ENCODE measurements at regions not wholly inside any gene's neighbourhood (a gene's known extent, or its start where the extent isn't known, plus 50 kb on each side); places are given as distances from the start of the nearest gene placed in this dataset.

DNA sequence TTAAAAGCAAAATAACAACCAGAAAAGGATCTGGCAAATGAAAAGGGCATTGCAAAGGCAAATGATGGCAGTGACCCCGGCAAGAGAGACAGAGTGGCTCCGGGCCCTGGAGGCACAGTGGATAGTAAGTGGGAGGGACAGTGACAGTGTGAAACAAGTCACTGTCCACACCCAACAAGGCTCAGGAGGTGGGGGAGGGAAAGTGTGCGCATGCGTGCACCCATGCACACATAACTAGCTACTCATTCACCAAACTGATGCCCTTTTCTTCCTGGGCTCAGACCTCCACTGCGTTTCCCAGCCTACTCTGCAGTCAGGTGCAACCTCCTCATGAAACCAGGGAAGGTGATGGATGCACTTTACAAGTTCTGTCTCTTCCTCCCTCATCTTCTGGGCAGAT is 108.4 kb downstream of the SHANK2 start:
- FAIRE-seq (no peak), DNase-seq (ENCODE audit: low read depth in 1 of 2, low spot score in 1 of 2) (no peak), ATAC-seq (no peak)
- Histone ChIP-seq H3K4me2 (no peak overlapping the region), H3K4me1 (no peaks in the 10 kb centered on the region), H3K27ac (no peak overlapping the region), H3K9me3 (no peaks in the 10 kb centered on the region), H3K4me3 (no peak overlapping the region)
- ChIA-PET CTCF (interaction anchor here (1.0 to 1.4 kb wide), 3 partner anchors 41 to 229 kb away, joined by 3 to 5 read pairs (median 3); no protein-coding TSS in a partner anchor), POLR2A (no interaction called here)
- TF ChIP-seq CBX2 (IDR thresholded peaks at IDR 0.05; ENCODE audit: borderline replicate concordance, low read depth) (no peak), HEYL (CRISPR knock-in tag; IDR thresholded peaks at IDR 0.05) (no peak), HDAC2 (IDR thresholded peaks at IDR 0.05) (no peak), MAZ (IDR thresholded peaks at IDR 0.05; ENCODE audit: borderline replicate concordance, low read depth, low read length) (no peak), JUNB (IDR thresholded peaks at IDR 0.05) (no peak), PHF8 (IDR thresholded peaks at IDR 0.05; ENCODE audit: borderline replicate concordance, low read depth) (no peak), EP300 (IDR thresholded peaks at IDR 0.05) (no peak), ZNF302 (CRISPR knock-in tag; IDR thresholded peaks at IDR 0.05) (no peak), CBX8 (IDR thresholded peaks at IDR 0.05) (no peak), RNF2 (IDR thresholded peaks at IDR 0.05; ENCODE audit: borderline replicate concordance, low read depth) (no peak), RFX5 (IDR thresholded peaks at IDR 0.05) (no peak), POLR2A (IDR thresholded peaks at IDR 0.05; ENCODE audit: low read length) (no peak), FOSL2 (IDR thresholded peaks at IDR 0.05) (no peak), FOSL2 (CRISPR knock-in tag; IDR thresholded peaks at IDR 0.05) (no peak), HOXB13 (CRISPR knock-in tag; IDR thresholded peaks at IDR 0.05; ENCODE audit: low read depth) (no peak)
- TF ChIP-seq, protein P1, sequence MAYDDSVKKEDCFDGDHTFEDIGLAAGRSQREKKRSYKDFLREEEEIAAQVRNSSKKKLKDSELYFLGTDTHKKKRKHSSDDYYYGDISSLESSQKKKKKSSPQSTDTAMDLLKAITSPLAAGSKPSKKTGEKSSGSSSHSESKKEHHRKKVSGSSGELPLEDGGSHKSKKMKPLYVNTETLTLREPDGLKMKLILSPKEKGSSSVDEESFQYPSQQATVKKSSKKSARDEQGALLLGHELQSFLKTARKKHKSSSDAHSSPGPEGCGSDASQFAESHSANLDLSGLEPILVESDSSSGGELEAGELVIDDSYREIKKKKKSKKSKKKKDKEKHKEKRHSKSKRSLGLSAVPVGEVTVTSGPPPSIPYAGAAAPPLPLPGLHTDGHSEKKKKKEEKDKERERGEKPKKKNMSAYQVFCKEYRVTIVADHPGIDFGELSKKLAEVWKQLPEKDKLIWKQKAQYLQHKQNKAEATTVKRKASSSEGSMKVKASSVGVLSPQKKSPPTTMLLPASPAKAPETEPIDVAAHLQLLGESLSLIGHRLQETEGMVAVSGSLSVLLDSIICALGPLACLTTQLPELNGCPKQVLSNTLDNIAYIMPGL (CRISPR knock-in tag; IDR thresholded peaks at IDR 0.05; ENCODE audit: borderline replicate concordance) = no peak
- TF ChIP-seq, protein P2, sequence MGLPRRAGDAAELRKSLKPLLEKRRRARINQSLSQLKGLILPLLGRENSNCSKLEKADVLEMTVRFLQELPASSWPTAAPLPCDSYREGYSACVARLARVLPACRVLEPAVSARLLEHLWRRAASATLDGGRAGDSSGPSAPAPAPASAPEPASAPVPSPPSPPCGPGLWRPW (IDR thresholded peaks at IDR 0.05) = no peak
- TF ChIP-seq, protein P3, sequence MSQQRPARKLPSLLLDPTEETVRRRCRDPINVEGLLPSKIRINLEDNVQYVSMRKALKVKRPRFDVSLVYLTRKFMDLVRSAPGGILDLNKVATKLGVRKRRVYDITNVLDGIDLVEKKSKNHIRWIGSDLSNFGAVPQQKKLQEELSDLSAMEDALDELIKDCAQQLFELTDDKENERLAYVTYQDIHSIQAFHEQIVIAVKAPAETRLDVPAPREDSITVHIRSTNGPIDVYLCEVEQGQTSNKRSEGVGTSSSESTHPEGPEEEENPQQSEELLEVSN (IDR thresholded peaks at IDR 0.05; ENCODE audit: borderline replicate concordance, low read depth) = no peak
- WGBS (ENCODE audit: missing lambda C conversion rate) = 86% methylated on average over 5 of the region's 5 CpGs

DNA sequence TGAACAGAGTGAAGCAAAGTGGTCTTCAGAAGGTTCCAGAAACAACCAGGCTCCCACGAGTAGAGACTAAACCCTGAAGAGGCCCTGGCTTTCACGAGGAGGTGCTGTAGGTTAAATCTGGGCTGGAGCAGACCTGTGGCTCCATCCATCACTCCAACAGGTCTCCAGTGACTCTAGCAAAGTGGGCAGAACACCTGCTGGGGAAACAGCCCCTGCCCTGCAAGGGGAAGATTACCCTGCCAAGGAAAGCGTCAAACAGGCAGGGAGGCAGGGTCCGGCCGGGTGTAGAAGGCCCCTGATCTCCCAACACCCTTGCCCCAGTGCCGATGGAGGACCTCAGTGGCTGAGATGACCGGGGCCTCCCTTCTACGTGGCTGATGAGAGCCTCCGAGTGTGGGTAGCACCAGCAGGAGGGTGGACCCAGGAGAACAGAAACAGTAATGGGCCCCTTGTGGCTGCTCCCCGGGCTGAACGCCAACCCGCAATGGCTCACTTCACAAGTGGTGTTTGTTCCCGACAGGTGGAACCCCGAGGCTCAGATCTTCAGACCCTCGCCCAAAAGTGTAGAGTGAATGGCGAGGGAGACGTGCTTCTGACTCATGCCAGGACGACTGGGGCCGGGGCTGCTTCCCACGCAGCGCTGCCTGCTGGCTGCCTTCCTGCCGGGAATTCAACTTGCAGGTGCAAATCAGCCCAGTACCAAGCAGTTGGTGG is 112.0 kb downstream of the SHANK2 start:
- Histone ChIP-seq H3K9me3 (no peaks in the 10 kb centered on the region), H3K4me1 (no peaks in the 10 kb centered on the region), H3K4me2 (no peak overlapping the region), H3K27ac (no peak overlapping the region), H3K4me3 (no peak overlapping the region)
- DNase-seq (ENCODE audit: low read depth in 1 of 2, low spot score in 1 of 2) (no peak), ATAC-seq (no peak), FAIRE-seq (no peak)
- POLR2A ChIA-PET = no interaction called here
- TF ChIP-seq MYC (IDR thresholded peaks at IDR 0.05; ENCODE audit: borderline replicate concordance, low read length) = no peak
- TF ChIP-seq RARB (CRISPR knock-in tag; IDR thresholded peaks at IDR 0.05) = no peak
- no peak for TF ChIP-seq RAD21 (conservative IDR thresholded peaks at IDR 0.05 in 1 of 2, IDR thresholded peaks at IDR 0.05 in 1 of 2)
- no peak for TF ChIP-seq EHMT2 (IDR thresholded peaks at IDR 0.05; ENCODE audit: low read depth)
- TF ChIP-seq, protein P3 (IDR thresholded peaks at IDR 0.05; ENCODE audit: borderline replicate concordance, low read depth) = no peak
- no peak for TF ChIP-seq MAFK (IDR thresholded peaks at IDR 0.05; ENCODE audit: partially characterized antibody)
- TF ChIP-seq, protein P4, sequence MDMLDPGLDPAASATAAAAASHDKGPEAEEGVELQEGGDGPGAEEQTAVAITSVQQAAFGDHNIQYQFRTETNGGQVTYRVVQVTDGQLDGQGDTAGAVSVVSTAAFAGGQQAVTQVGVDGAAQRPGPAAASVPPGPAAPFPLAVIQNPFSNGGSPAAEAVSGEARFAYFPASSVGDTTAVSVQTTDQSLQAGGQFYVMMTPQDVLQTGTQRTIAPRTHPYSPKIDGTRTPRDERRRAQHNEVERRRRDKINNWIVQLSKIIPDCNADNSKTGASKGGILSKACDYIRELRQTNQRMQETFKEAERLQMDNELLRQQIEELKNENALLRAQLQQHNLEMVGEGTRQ (IDR thresholded peaks at IDR 0.05) = no peak
- TF ChIP-seq, protein P5, sequence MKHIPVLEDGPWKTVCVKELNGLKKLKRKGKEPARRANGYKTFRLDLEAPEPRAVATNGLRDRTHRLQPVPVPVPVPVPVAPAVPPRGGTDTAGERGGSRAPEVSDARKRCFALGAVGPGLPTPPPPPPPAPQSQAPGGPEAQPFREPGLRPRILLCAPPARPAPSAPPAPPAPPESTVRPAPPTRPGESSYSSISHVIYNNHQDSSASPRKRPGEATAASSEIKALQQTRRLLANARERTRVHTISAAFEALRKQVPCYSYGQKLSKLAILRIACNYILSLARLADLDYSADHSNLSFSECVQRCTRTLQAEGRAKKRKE (CRISPR knock-in tag; IDR thresholded peaks at IDR 0.05; ENCODE audit: low read depth) = no peak
- no peak for TF ChIP-seq RFX5 (IDR thresholded peaks at IDR 0.05)
- no peak for TF ChIP-seq PHF8 (IDR thresholded peaks at IDR 0.05; ENCODE audit: borderline replicate concordance, low read depth)
- TF ChIP-seq KDM5A (IDR thresholded peaks at IDR 0.05) = no peak
- TF ChIP-seq CBX2 (IDR thresholded peaks at IDR 0.05; ENCODE audit: borderline replicate concordance, low read depth) = no peak
- no peak for TF ChIP-seq KDM1A (IDR thresholded peaks at IDR 0.05; ENCODE audit: low read depth)
- TF ChIP-seq NPAS2 (CRISPR knock-in tag; IDR thresholded peaks at IDR 0.05; ENCODE audit: borderline replicate concordance) = no peak
- no peak for TF ChIP-seq NFE2L2 (conservative IDR thresholded peaks at IDR 0.05; ENCODE audit: low read length)
- CTCF ChIA-PET = interaction anchor here (1.9 kb wide), 1 partner anchor 111 kb away, joined by 6 read pairs; the partner anchor contains the start of gene SHANK2
- WGBS (ENCODE audit: missing lambda C conversion rate) = 90% methylated on average over 22 of the region's 22 CpGs

Measured in A549 (cell line).